Osteoblast (primary cell): ENCODE measurements at regions not wholly inside any gene's neighbourhood (a gene's known extent, or its start where the extent isn't known, plus 50 kb on each side); places are given as distances from the start of the nearest gene placed in this dataset.

Experiments used
- DNase-seq: peaks from one replicate; pipeline ENCODE4 v3.0.0; 2011; ENCODE audit warnings: low spot score, mixed read lengths; ENCODE audit not compliant: insufficient read length; ENCODE audit errors: missing footprints
- H2AFZ ChIP-seq: 2 replicates; pipeline ENCODE4 v1.6.0; 2011; ENCODE audit warnings: mild to moderate bottlenecking, low read length
- H3K27ac ChIP-seq: 2 replicates; pipeline ENCODE4 v1.5.1; 2011; ENCODE audit warnings: mild to moderate bottlenecking, low read depth, low read length, moderate library complexity
- H3K27me3 ChIP-seq: 2 replicates; pipeline ENCODE4 v1.6.0; 2012; ENCODE audit warnings: mild to moderate bottlenecking, control low read depth, inconsistent platforms, low read length, moderate library complexity; ENCODE audit not compliant: insufficient read depth
- H3K36me3 ChIP-seq: 2 replicates; pipeline ENCODE4 v1.5.1; 2011; ENCODE audit warnings: mild to moderate bottlenecking, low read length, control low read depth, moderate library complexity; ENCODE audit not compliant: insufficient read depth
- H3K4me1 ChIP-seq: 2 replicates; pipeline ENCODE4 v1.5.1; 2011; ENCODE audit warnings: mild to moderate bottlenecking, low read length, control low read depth, moderate library complexity; ENCODE audit not compliant: insufficient read depth
- H3K4me2 ChIP-seq: 2 replicates; pipeline ENCODE4 v1.6.0; 2011; ENCODE audit warnings: mild to moderate bottlenecking, low read length; ENCODE audit not compliant: insufficient read depth
- H3K4me3 ChIP-seq: fragments of 200-600 bp; sonication (generic); 3 replicates; pipeline ENCODE4 v1.5.1; 2012; ENCODE audit warnings: mild to moderate bottlenecking, low read length, inconsistent platforms; ENCODE audit not compliant: insufficient read depth
- H3K79me2 ChIP-seq: 2 replicates; pipeline ENCODE4 v1.6.0; 2012; ENCODE audit warnings: mild to moderate bottlenecking, low read length, control low read depth, inconsistent platforms; ENCODE audit not compliant: insufficient read depth
- H3K9me3 ChIP-seq: 2 replicates; pipeline ENCODE4 v1.5.1; 2011; ENCODE audit warnings: low read depth, low read length, control low read depth
- H4K20me1 ChIP-seq: 2 replicates; pipeline ENCODE4 v1.6.0; 2012; ENCODE audit warnings: mild to moderate bottlenecking, low read length, control low read depth; ENCODE audit not compliant: insufficient read depth
- CTCF ChIP-seq: IDR thresholded peaks from 2 replicates; pipeline ENCODE4 v1.5.1; 2011; ENCODE audit warnings: mild to moderate bottlenecking, low read depth, low read length, moderate library complexity; ENCODE audit errors: extremely low read depth

GRCh38 chr7:119974972-119975371 lies 298.0 kb upstream of the KCND2 start:
- Histone ChIP-seq H3K79me2 (no peaks in the 10 kb centered on the region), H3K4me2 (no peak overlapping the region), H3K4me3 (no peak overlapping the region), H3K36me3 (no peaks in the 10 kb centered on the region), H3K4me1 (peaks cover 4% of the 10 kb centered on the region), H3K27ac (no peak overlapping the region), H3K9me3 (no peaks in the 10 kb centered on the region), H4K20me1 (no peaks in the 10 kb centered on the region), H3K27me3 (no peaks in the 10 kb centered on the region), H2AFZ (peak overlapping the region; percentile 56)
- no peak for TF ChIP-seq CTCF
- DNase-seq, result no peak

GRCh38 chr7:119982884-119983283 lies 290.1 kb upstream of the KCND2 start:
- no peaks in the 10 kb centered on the region for H3K27me3 ChIP-seq
- TF ChIP-seq CTCF, result no peak
- H4K20me1 ChIP-seq, result no peaks in the 10 kb centered on the region

GRCh38 chr7:119983468-119983867 lies 289.5 kb upstream of the KCND2 start:
- H3K4me1 ChIP-seq, result no peaks in the 10 kb centered on the region
- H3K9me3 ChIP-seq, result no peaks in the 10 kb centered on the region
- H3K36me3 ChIP-seq, result no peaks in the 10 kb centered on the region
- no peaks in the 10 kb centered on the region for H3K27me3 ChIP-seq
- H3K27ac ChIP-seq, result no peak overlapping the region
- no peak for DNase-seq
- TF ChIP-seq CTCF, result no peak
- no peak overlapping the region for H3K4me2 ChIP-seq
- no peaks in the 10 kb centered on the region for H4K20me1 ChIP-seq
- no peaks in the 10 kb centered on the region for H3K79me2 ChIP-seq
- H2AFZ ChIP-seq, result no peak overlapping the region
- no peak overlapping the region for H3K4me3 ChIP-seq

More at GRCh38 chr7:119982884-119983283, 290.1 kb upstream of the KCND2 start:
- H3K9me3 ChIP-seq, result no peaks in the 10 kb centered on the region
- no peaks in the 10 kb centered on the region for H3K4me1 ChIP-seq
- H3K4me3 ChIP-seq, result no peak overlapping the region
- no peak overlapping the region for H3K27ac ChIP-seq
- no peak for DNase-seq
- H3K79me2 ChIP-seq, result no peaks in the 10 kb centered on the region
- no peak overlapping the region for H3K4me2 ChIP-seq
- H2AFZ ChIP-seq, result no peak overlapping the region
- no peaks in the 10 kb centered on the region for H3K36me3 ChIP-seq

GRCh38 chr7:119984247-119984646 lies 288.7 kb upstream of the KCND2 start:
- H4K20me1 ChIP-seq, result no peaks in the 10 kb centered on the region
- H3K9me3 ChIP-seq, result no peaks in the 10 kb centered on the region
- no peak overlapping the region for H3K4me3 ChIP-seq
- no peaks in the 10 kb centered on the region for H3K36me3 ChIP-seq
- no peak overlapping the region for H3K27ac ChIP-seq
- H3K4me2 ChIP-seq, result no peak overlapping the region
- no peak overlapping the region for H2AFZ ChIP-seq
- no peak for TF ChIP-seq CTCF
- no peak for DNase-seq
- H3K79me2 ChIP-seq, result no peaks in the 10 kb centered on the region
- no peaks in the 10 kb centered on the region for H3K4me1 ChIP-seq
- H3K27me3 ChIP-seq, result no peaks in the 10 kb centered on the region
